Ascending aorta (tissue), 2 donors: ENCODE measurements at regions not wholly inside any gene's neighbourhood (a gene's known extent, or its start where the extent isn't known, plus 50 kb on each side); places are given as distances from the start of the nearest gene placed in this dataset.

ENCODE experiments used
- DNase-seq, 2 donors: peaks; one replicate each; pipeline ENCODE4 v3.0.0-alpha.2; 2019; ENCODE audit warnings: low spot score in 2 of 2
- H3K27ac ChIP-seq, 2 donors: fragments of 200-600 bp; sonication (generic); one replicate each; pipeline ENCODE4 v1.5.1; 2016 to 2017; ENCODE audit warnings: mild to moderate bottlenecking in 1 of 2
- H3K27me3 ChIP-seq: fragments of 200-600 bp; sonication (generic); one replicate; pipeline ENCODE4 v1.5.1; 2017
- H3K36me3 ChIP-seq, 2 donors: fragments of 200-600 bp; sonication (generic); one replicate each; pipeline ENCODE4 v1.5.1; 2016
- H3K4me1 ChIP-seq, 2 donors: fragments of 200-600 bp; sonication (generic); one replicate each; pipeline ENCODE4 v1.5.1; 2016 to 2017; ENCODE audit warnings: mild to moderate bottlenecking in 1 of 2
- H3K4me3 ChIP-seq, 2 donors: fragments of 200-600 bp; sonication (generic); one replicate each; pipeline ENCODE4 v1.5.1; 2016 to 2017; ENCODE audit warnings: mild to moderate bottlenecking in 1 of 2
- H3K9me3 ChIP-seq, 2 donors: fragments of 200-600 bp; sonication (generic); one replicate each; pipeline ENCODE4 v1.5.1; 2016
- CTCF ChIP-seq, 3 experiments: fragments of 200-600 bp in 2 of 3; fragments of 450-650 bp in 1 of 3; sonication (generic) in 2 of 3; IDR thresholded peaks; one replicate each; pipeline ENCODE4 v1.5.1; 2016 to 2019; ENCODE audit warnings: antibody characterized with exemption in 3 of 3, mild to moderate bottlenecking in 1 of 3, moderate library complexity in 1 of 3
- intact Hi-C: fragments of 100-400 bp; cut with DNase I; formaldehyde crosslinking; loops from one replicate; pipeline ENCODE4 v1.15.1; 2023

- intact Hi-C loops, result loop anchor here (5.0 kb wide), 1 partner anchor 63 kb away; no protein-coding TSS in a partner anchor
Observed at GRCh38 chr16:85524630-85525419, 88.3 kb upstream of the GSE1 start.

DNA sequence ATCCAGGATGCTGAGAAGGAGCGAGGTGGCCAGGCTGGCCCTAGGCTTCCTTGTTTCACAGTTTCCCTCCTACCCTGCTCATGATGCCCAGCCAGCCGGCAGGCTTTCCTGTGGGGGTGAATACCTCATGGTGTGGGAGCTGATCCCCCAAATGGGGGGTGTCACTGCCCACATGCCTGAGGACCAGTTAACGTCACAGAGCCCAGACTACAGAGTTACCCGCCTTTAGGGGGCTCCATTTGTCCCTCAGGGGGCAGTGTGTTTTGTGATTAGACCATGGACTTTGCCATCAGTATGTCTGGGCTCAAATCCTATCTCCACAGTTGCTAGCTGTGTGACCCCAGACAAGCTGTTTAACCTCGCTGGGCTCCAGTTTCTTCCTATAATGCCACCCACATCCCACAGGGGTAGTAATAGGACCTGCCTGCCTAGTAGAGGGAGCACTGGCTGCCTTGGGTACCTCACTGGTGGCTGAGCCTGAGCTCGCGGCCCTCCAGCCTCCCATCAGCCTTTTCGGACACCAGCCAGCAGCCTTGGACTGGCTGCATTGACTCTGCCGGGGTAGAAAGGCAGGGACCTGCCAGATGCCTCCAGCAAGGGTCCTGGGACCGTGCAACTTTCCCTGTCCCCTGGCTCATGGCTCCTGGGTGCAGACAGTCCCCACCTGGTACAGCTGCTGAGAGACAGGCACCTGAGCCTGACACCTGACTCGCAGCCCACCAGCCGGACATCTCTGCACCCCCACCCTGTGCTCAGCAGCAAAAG is 87.5 kb upstream of the GSE1 start:
- H3K4me3 ChIP-seq, result no peak overlapping the region
- no peaks in the 10 kb centered on the region for H3K9me3 ChIP-seq
- no peak for TF ChIP-seq CTCF (IDR thresholded peaks at IDR 0.05)
- intact Hi-C loops, result no loop called here
- no peaks in the 10 kb centered on the region for H3K27me3 ChIP-seq
- peaks cover 10 to 32% of the 10 kb centered on the region in 2 donors for H3K4me1 ChIP-seq
- peak overlapping the region in 1 of 2 donors; percentile 17 for H3K27ac ChIP-seq
- DNase-seq, result no peak
- H3K36me3 ChIP-seq, result no peaks in the 10 kb centered on the region

More at GRCh38 chr16:85524630-85525419, 88.3 kb upstream of the GSE1 start:
- Histone ChIP-seq H3K4me3 (no peak overlapping the region), H3K9me3 (no peaks in the 10 kb centered on the region), H3K36me3 (no peaks in the 10 kb centered on the region), H3K27ac (peak overlapping the region in 1 of 2 donors; percentile 17), H3K4me1 (peaks cover 10 to 32% of the 10 kb centered on the region in 2 donors), H3K27me3 (no peaks in the 10 kb centered on the region)
- DNase-seq, result peak; percentile 51 to 86
- TF ChIP-seq CTCF (IDR thresholded peaks at IDR 0.05), result no peak

- TF ChIP-seq CTCF (IDR thresholded peaks at IDR 0.05), result no peak
- DNase-seq, result no peak
- H3K4me3 ChIP-seq, result no peak overlapping the region
- no peaks in the 10 kb centered on the region for H3K9me3 ChIP-seq
- no peak overlapping the region for H3K27ac ChIP-seq
- no peaks in the 10 kb centered on the region for H3K27me3 ChIP-seq
- intact Hi-C loops, result no loop called here
- no peaks in the 10 kb centered on the region for H3K36me3 ChIP-seq
- H3K4me1 ChIP-seq, result peaks cover 10 to 32% of the 10 kb centered on the region in 2 donors
Observed at GRCh38 chr16:85526185-85526974, 86.7 kb upstream of the GSE1 start.

- Histone ChIP-seq H3K36me3 (no peaks in the 10 kb centered on the region), H3K4me1 (peaks cover 10 to 32% of the 10 kb centered on the region in 2 donors), H3K9me3 (no peaks in the 10 kb centered on the region), H3K4me3 (no peak overlapping the region), H3K27ac (no peak overlapping the region), H3K27me3 (no peaks in the 10 kb centered on the region)
- TF ChIP-seq CTCF (IDR thresholded peaks at IDR 0.05), result no peak
- no peak for DNase-seq
- intact Hi-C loops, result no loop called here
Observed at GRCh38 chr16:85527042-85527766, 85.9 kb upstream of the GSE1 start.

GRCh38 chr16:85527767-85528297 is 85.3 kb upstream of the GSE1 start:
- Histone ChIP-seq H3K27ac (no peak overlapping the region), H3K4me1 (peaks cover 10 to 28% of the 10 kb centered on the region in 2 donors), H3K4me3 (no peak overlapping the region), H3K27me3 (no peaks in the 10 kb centered on the region), H3K36me3 (no peaks in the 10 kb centered on the region), H3K9me3 (no peaks in the 10 kb centered on the region)
- intact Hi-C loops, result no loop called here
- DNase-seq, result no peak
- TF ChIP-seq CTCF (IDR thresholded peaks at IDR 0.05), result no peak
